Adrenal gland (tissue), 9 donors: ENCODE measurements at regions not wholly inside any gene's neighbourhood (a gene's known extent, or its start where the extent isn't known, plus 50 kb on each side); places are given as distances from the start of the nearest gene placed in this dataset.

Source experiments
- DNase-seq, 7 donors: peaks; one replicate each; pipeline ENCODE4 v3.0.0-alpha.2; 2019 to 2020
- H3K27ac ChIP-seq, 5 donors: fragments of 200-600 bp; sonication (generic) in 4 of 5; 1 replicate in 3 of 5; 2 replicates in 2 of 5; pipeline versions ENCODE4 v1.5.1 to v1.8.0; 2016 to 2020; ENCODE audit warnings: mild to moderate bottlenecking in 1 of 5
- H3K27me3 ChIP-seq: fragments of 200-600 bp; 2 replicates; pipeline ENCODE4 v1.8.0; 2021
- H3K36me3 ChIP-seq, 2 donors: fragments of 200-600 bp; replicated peaks in 1 of 2; 1 replicate in 1 of 2; 2 replicates in 1 of 2; pipeline versions ENCODE4 v1.5.1 to v1.8.0; 2018 to 2022
- H3K4me1 ChIP-seq, 2 donors: fragments of 200-600 bp; replicated peaks in 1 of 2; 1 replicate in 1 of 2; 2 replicates in 1 of 2; pipeline versions ENCODE4 v1.5.1 to v1.8.0; 2018 to 2021
- H3K4me3 ChIP-seq, 4 donors: fragments of 200-600 bp; sonication (generic) in 3 of 4; one replicate each; pipeline ENCODE4 v1.5.1; 2016 to 2018
- H3K9me3 ChIP-seq, 3 donors: fragments of 200-600 bp; sonication (generic) in 1 of 3; replicated peaks in 1 of 3; 1 replicate in 2 of 3; 2 replicates in 1 of 3; pipeline versions ENCODE4 v1.5.1 to v1.8.0; 2016 to 2021
- POLR2A ChIP-seq, 2 donors: fragments of 450-650 bp; IDR thresholded peaks; one replicate each; pipeline ENCODE4 v1.6.1; 2017; ENCODE audit warnings: antibody characterized with exemption in 2 of 2, mild to moderate bottlenecking in 2 of 2, moderate library complexity in 1 of 2
- WGBS, 4 donors: extraction: QIAGEN DNeasy Blood & Tissue Kit in 2 of 4; methylation state at CpG; one replicate each; pipeline versions ENCODE4 v1.1.5 to v1.1.7; 2013 to 2017; 5-methylcytosine and 5-hydroxymethylcytosine counted together
- intact Hi-C, 2 donors: fragments of 100-400 bp; cut with DNase I; formaldehyde crosslinking; loops; one replicate each; pipeline versions ENCODE4 v1.14.1 to v1.15.0; 2022 to 2023
- TF ChIP-seq, protein P1 (sequence below), 6 experiments: fragments of 450-650 bp in 4 of 6; fragments of 200-600 bp in 2 of 6; sonication (generic) in 1 of 6; IDR thresholded peaks; 1 replicate in 5 of 6; 2 replicates in 1 of 6; pipeline versions ENCODE4 v1.5.1 to v1.8.0; 2016 to 2021; ENCODE audit warnings: antibody characterized with exemption in 6 of 6, mild to moderate bottlenecking in 2 of 6, moderate library complexity in 1 of 6
- donor health status: healthy with polysubstance abuse.
- donor health status: Bipolar disorder and iron deficiency.
- donor health status: DM: yes; HTN: yes; CAD: no.
- donor health status: DM: no; HTN: no; CAD: no.
- donor health status: DM: no; HTN: no; CAD: no.

DNA sequence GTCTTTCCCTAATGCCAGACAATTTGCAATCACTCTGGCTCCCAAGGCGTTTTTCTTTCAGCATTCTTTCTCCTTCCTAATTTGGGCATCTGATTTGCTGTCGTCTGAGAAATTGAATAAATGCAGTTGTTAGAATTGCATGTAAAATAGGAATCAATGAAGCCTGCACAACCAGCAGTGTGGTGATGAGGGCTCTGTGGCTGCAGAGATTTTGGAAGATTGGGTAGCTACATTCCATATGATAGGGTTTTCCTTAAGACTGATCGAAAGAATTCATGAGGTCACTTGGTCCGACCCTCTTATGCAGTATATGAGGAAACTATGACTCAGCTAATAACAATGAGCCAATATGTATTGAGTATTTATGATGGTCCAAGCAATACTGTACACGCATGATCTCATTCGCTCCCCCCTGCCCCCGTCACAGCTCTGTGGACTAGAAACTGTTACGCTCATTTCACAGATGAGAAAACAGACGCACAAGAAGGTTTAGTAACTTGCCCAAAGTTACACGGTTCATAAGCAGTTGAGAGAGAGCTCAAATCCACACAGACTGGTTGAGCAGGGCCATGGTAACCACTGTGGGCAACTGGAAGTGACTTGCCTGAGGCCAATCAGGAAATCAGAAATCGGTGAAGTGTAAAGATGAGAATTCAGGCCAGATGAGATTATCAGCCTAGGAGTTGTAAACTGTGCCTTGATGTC is 527.2 kb downstream of the GATA3 start:
- intact Hi-C loops, result no loop called here

DNA sequence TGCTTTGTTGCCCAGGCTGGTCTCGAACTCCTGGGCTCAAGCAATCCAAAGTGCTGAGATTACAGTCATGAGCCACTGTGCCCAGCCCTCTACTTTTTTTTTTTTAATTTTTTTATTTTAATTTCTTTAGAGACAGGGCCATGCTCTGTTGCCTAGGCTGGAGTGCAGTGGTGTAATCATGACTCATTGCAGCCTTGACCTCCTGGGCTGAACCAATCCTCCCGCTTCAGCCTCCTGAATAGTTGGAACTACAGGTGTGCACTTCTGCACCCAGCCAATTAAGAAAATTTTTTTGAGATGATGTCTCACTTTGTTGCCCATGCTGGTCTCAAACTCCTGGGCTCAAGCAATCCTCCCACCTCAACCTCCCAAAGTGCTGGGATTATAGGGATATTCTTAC is 528.6 kb downstream of the GATA3 start:
- H3K9me3 ChIP-seq, result no peaks in the 10 kb centered on the region
- H3K27ac ChIP-seq, result no peak overlapping the region
- H3K36me3 ChIP-seq, result no peaks in the 10 kb centered on the region
- intact Hi-C loops, result no loop called here
- TF ChIP-seq, protein P1, sequence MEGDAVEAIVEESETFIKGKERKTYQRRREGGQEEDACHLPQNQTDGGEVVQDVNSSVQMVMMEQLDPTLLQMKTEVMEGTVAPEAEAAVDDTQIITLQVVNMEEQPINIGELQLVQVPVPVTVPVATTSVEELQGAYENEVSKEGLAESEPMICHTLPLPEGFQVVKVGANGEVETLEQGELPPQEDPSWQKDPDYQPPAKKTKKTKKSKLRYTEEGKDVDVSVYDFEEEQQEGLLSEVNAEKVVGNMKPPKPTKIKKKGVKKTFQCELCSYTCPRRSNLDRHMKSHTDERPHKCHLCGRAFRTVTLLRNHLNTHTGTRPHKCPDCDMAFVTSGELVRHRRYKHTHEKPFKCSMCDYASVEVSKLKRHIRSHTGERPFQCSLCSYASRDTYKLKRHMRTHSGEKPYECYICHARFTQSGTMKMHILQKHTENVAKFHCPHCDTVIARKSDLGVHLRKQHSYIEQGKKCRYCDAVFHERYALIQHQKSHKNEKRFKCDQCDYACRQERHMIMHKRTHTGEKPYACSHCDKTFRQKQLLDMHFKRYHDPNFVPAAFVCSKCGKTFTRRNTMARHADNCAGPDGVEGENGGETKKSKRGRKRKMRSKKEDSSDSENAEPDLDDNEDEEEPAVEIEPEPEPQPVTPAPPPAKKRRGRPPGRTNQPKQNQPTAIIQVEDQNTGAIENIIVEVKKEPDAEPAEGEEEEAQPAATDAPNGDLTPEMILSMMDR (IDR thresholded peaks at IDR 0.05), result no peak
- no peak for TF ChIP-seq POLR2A (IDR thresholded peaks at IDR 0.05)
- WGBS, 4 donors, result 50 to 79% (median 68%) methylated on average over 2 of the region's 2 CpGs
- no peak overlapping the region for H3K4me3 ChIP-seq
- no peak for DNase-seq
- H3K4me1 ChIP-seq, result no peaks in the 10 kb centered on the region
- H3K27me3 ChIP-seq, result no peaks in the 10 kb centered on the region

More for the DNA sequence above, 527.2 kb downstream of the GATA3 start:
- no peak for DNase-seq
- H3K4me3 ChIP-seq, result no peak overlapping the region
- H3K4me1 ChIP-seq, result no peaks in the 10 kb centered on the region
- H3K27me3 ChIP-seq, result no peaks in the 10 kb centered on the region
- WGBS, 4 donors, result 76 to 81% (median 78%) methylated on average over 11 of the region's 11 CpGs
- no peaks in the 10 kb centered on the region for H3K36me3 ChIP-seq
- H3K9me3 ChIP-seq, result no peaks in the 10 kb centered on the region
- TF ChIP-seq, protein P1 (IDR thresholded peaks at IDR 0.05), result no peak
- no peak for TF ChIP-seq POLR2A (IDR thresholded peaks at IDR 0.05)
- H3K27ac ChIP-seq, result no peak overlapping the region

DNA sequence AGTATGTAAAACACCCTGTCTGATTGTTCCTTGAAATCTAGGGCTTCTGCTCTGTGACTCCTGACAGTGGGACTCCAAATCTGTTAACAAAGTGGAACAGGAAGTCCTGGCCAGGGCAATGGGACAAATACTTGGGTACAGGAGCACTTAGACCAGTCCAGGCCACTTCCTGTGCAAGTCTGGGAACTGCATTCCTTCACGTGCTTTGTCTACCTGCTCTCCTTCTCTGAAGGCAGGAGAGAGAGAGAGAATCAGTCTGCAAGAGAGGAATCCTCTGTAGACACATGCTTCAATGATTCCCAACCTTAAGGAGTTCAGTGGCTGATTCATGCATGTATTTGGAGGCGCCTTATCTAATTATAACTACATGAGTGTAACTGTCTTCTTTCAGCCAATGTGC is 530.2 kb downstream of the GATA3 start:
- no peak for DNase-seq
- no peaks in the 10 kb centered on the region for H3K36me3 ChIP-seq
- H3K27me3 ChIP-seq, result no peaks in the 10 kb centered on the region
- no peaks in the 10 kb centered on the region for H3K4me1 ChIP-seq
- TF ChIP-seq, protein P1 (IDR thresholded peaks at IDR 0.05), result no peak
- no peak for TF ChIP-seq POLR2A (IDR thresholded peaks at IDR 0.05)
- no peak overlapping the region for H3K4me3 ChIP-seq
- intact Hi-C loops, result no loop called here
- no peak overlapping the region for H3K27ac ChIP-seq
- WGBS, 4 donors, result 49 to 68% (median 64%) methylated on average over 2 of the region's 2 CpGs
- H3K9me3 ChIP-seq, result no peaks in the 10 kb centered on the region

DNA sequence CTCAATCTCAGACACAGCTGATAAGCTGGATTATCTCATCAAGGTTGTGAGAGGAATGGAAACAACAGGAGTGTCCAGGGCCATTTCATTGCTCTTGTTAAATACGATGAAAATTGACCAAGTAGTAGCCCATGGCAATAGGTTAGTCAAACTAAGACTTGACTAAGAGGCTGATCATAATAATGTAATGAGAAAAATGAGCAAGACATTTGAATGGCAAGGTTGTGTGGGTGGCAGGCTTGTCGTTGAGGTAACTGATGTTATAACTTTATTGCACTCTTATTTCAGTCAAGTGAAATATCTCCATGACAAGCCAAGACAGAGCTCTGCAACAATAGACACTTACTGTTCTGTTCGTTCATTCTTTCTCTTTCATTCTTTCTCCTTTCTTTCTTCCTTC is 532.0 kb downstream of the GATA3 start:
- no peaks in the 10 kb centered on the region for H3K9me3 ChIP-seq
- 72 to 73% (median 72%) methylated on average over 3 of the region's 3 CpGs for WGBS, 4 donors
- H3K4me1 ChIP-seq, result no peaks in the 10 kb centered on the region
- DNase-seq, result no peak
- no peaks in the 10 kb centered on the region for H3K36me3 ChIP-seq
- no peak for TF ChIP-seq POLR2A (IDR thresholded peaks at IDR 0.05)
- TF ChIP-seq, protein P1 (IDR thresholded peaks at IDR 0.05), result no peak
- H3K4me3 ChIP-seq, result no peak overlapping the region
- H3K27ac ChIP-seq, result no peak overlapping the region
- no peaks in the 10 kb centered on the region for H3K27me3 ChIP-seq
- intact Hi-C loops, result no loop called here
